Head of caudate nucleus (tissue), 42 donors: ENCODE measurements at regions not wholly inside any gene's neighbourhood (a gene's known extent, or its start where the extent isn't known, plus 50 kb on each side); places are given as distances from the start of the nearest gene placed in this dataset.
A peak's percentile ranks its signal among the peaks of the same experiment; 100 is the strongest.

Experiments
- DNase-seq, 42 donors: peaks; one replicate each; pipeline versions ENCODE4 v3.0.0 to v3.0.0-alpha.2; 2020 to 2021; ENCODE audit warnings: mixed read lengths in 7 of 42
- intact Hi-C: fragments of 100-400 bp; cut with DNase I; formaldehyde crosslinking; loops from one replicate; pipeline ENCODE4 v1.15.0; 2022

GRCh38 chr10:43013065-43013464 lies 63.8 kb upstream of the RET start:
- intact Hi-C loops, result no loop called here
- no peak for DNase-seq

DNA sequence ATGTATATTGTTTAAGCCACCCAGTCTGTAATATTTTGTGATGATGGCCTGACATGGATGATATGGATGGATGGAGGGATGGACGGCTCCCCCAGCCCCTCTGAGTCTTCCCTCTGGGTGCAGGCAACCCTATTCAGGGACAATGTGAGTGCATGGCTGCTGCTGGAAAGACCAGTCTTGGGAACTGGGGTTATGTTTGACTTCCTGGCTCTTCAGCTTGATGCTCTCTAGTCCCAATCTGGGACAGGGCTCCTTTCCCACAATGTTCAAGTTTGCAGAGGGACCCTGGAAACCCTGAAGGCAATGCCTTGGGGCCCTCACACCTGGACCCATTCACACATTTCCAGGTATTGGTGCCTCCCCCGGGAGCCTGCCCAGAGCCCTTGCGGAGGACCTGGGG lies 52.3 kb upstream of the RET start:
- intact Hi-C loops, result no loop called here
- DNase-seq, result peak in 1 of 42 donors; percentile 15

GRCh38 chr10:43024942-43025700 lies 51.7 kb upstream of the RET start:
- intact Hi-C loops, result no loop called here
- no peak for DNase-seq

GRCh38 chr10:43026039-43026973 lies 50.6 kb upstream of the RET start:
- intact Hi-C loops, result no loop called here
- DNase-seq, result no peak
